ENCODE measurements at regions not wholly inside any gene's neighbourhood (a gene's known extent, or its start where the extent isn't known, plus 50 kb on each side); places are given as distances from the start of the nearest gene placed in this dataset.

DNA sequence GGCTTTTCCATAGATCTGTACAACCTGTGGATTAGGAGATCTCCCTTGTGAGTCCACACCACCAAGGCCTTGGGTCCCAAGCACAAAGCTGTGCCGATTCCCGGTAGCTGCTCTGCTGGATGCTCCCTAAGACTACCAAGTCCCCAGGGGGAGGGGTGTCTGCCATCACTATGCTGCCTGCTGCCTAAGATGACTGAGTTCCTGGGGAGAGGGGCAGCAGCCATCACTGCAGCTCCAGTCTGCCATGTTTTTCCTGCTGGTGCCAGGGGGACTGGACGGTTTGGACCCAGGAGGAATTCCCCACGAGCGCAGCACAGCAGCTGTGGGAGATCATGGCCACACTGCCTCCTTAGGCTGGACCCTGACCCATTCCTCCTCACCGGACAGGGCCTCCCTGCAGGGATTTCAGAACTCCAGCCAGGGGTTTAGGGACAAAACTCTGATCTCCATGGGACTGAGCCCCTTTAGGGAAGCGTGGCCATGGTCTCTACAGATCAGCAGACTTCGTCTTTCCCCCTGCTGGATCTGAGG is 1049.8 kb downstream of the SORCS1 start:
- Histone ChIP-seq H3K27ac (no peak overlapping the region), H3K9me3 (no peaks in the 10 kb centered on the region), H3K36me3 (no peaks in the 10 kb centered on the region), H3K4me3 (no peak overlapping the region), H3K4me1 (no peaks in the 10 kb centered on the region), H3K27me3 (no peaks in the 10 kb centered on the region)
- intact Hi-C loops (cut with DNase I; ENCODE audit: low total_unique reads): no loop called here
- no peak for DNase-seq
- TF ChIP-seq, protein P1, sequence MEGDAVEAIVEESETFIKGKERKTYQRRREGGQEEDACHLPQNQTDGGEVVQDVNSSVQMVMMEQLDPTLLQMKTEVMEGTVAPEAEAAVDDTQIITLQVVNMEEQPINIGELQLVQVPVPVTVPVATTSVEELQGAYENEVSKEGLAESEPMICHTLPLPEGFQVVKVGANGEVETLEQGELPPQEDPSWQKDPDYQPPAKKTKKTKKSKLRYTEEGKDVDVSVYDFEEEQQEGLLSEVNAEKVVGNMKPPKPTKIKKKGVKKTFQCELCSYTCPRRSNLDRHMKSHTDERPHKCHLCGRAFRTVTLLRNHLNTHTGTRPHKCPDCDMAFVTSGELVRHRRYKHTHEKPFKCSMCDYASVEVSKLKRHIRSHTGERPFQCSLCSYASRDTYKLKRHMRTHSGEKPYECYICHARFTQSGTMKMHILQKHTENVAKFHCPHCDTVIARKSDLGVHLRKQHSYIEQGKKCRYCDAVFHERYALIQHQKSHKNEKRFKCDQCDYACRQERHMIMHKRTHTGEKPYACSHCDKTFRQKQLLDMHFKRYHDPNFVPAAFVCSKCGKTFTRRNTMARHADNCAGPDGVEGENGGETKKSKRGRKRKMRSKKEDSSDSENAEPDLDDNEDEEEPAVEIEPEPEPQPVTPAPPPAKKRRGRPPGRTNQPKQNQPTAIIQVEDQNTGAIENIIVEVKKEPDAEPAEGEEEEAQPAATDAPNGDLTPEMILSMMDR (IDR thresholded peaks at IDR 0.05): no peak

DNA sequence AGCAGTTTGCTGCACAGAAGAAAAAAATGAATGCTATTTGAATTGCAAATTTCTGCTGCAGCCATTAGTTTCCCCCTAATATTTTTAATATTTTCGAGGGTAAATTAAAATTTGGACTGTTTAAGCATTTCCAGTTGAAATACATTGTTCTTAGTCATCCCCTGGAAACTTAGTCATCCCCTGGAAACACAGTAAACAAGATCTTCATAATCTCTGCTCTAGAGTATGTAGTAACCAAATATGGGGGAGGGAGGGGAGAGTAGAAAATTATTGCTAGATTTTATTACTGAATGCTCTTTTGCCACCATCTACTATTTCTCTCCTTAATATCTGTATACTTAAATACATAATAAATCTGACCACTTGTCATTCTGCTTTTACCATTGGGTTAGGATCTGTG is 1053.3 kb downstream of the SORCS1 start:
- Histone ChIP-seq H3K27ac (no peak overlapping the region), H3K4me1 (no peaks in the 10 kb centered on the region), H3K27me3 (no peaks in the 10 kb centered on the region), H3K36me3 (no peaks in the 10 kb centered on the region), H3K9me3 (no peaks in the 10 kb centered on the region), H3K4me3 (no peak overlapping the region)
- TF ChIP-seq, protein P1 (IDR thresholded peaks at IDR 0.05): no peak
- intact Hi-C loops (cut with DNase I; ENCODE audit: low total_unique reads): no loop called here
- no peak for DNase-seq

DNA sequence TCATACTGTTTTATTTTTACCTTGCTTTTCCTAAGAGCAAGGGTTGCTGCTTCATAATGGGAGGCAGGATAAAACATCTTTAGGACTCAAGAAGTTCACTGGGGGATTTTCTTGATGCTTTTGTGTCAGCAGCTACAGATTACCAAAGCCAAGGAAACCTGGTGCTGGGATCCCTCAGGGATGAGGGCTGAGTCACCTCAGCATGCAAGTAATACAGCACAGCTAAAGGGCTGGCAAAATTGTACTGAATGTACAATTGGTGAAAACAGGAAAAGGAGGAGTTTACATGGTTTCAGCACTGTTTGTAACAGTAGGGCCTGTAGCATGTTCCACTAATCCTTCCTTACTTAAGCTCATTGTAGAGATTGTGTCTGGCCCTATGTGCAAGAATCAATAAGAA is 1056.8 kb downstream of the SORCS1 start:
- TF ChIP-seq, protein P1 (IDR thresholded peaks at IDR 0.05): no peak
- intact Hi-C loops (cut with DNase I; ENCODE audit: low total_unique reads): no loop called here
- H3K27ac ChIP-seq: no peak overlapping the region
- H3K4me1 ChIP-seq: no peaks in the 10 kb centered on the region
- no peaks in the 10 kb centered on the region for H3K27me3 ChIP-seq
- no peak for DNase-seq
- no peaks in the 10 kb centered on the region for H3K9me3 ChIP-seq
- H3K4me3 ChIP-seq: no peak overlapping the region
- H3K36me3 ChIP-seq: no peaks in the 10 kb centered on the region

- no peak overlapping the region for H3K27ac ChIP-seq
- intact Hi-C loops (cut with DNase I; ENCODE audit: low total_unique reads): no loop called here
- DNase-seq: no peak
- H3K27me3 ChIP-seq: no peaks in the 10 kb centered on the region
- TF ChIP-seq, protein P1 (IDR thresholded peaks at IDR 0.05): no peak
- H3K36me3 ChIP-seq: no peaks in the 10 kb centered on the region
- no peaks in the 10 kb centered on the region for H3K4me1 ChIP-seq
- no peak overlapping the region for H3K4me3 ChIP-seq
- no peaks in the 10 kb centered on the region for H3K9me3 ChIP-seq
These were observed 1058.4 kb downstream of the SORCS1 start for GRCh38 chr10:106106114-106106513.

DNA sequence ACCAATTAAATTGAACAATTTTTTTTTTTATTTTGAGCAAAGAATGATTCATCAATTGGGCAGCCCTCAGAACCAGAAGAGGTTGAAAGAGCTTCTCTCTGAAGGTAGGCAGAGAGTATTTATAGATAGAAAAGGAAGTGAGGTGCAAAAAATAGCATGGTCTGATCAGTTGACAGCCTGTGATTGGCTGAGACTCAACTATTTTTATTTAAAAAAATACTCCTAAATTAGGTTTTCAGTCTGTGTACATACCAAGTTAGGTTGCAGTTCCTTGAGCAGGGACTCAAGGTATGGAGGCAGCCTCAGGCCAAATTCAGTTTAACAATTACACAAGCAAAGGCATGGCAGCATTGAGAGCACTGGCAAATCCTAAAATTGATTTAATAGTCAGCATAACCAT is 1074.7 kb downstream of the SORCS1 start:
- TF ChIP-seq, protein P1 (IDR thresholded peaks at IDR 0.05): no peak
- no peaks in the 10 kb centered on the region for H3K9me3 ChIP-seq
- no peaks in the 10 kb centered on the region for H3K4me1 ChIP-seq
- no peak overlapping the region for H3K27ac ChIP-seq
- DNase-seq: no peak
- no peaks in the 10 kb centered on the region for H3K27me3 ChIP-seq
- H3K4me3 ChIP-seq: no peak overlapping the region
- H3K36me3 ChIP-seq: no peaks in the 10 kb centered on the region
- intact Hi-C loops (cut with DNase I; ENCODE audit: low total_unique reads): no loop called here

- intact Hi-C loops (cut with DNase I; ENCODE audit: low total_unique reads): no loop called here
- H3K9me3 ChIP-seq: no peaks in the 10 kb centered on the region
- H3K27ac ChIP-seq: no peak overlapping the region
- no peaks in the 10 kb centered on the region for H3K4me1 ChIP-seq
- H3K36me3 ChIP-seq: no peaks in the 10 kb centered on the region
- TF ChIP-seq, protein P1 (IDR thresholded peaks at IDR 0.05): no peak
- no peak overlapping the region for H3K4me3 ChIP-seq
- DNase-seq: no peak
- H3K27me3 ChIP-seq: no peaks in the 10 kb centered on the region
These were observed 1078.1 kb downstream of the SORCS1 start for GRCh38 chr10:106086391-106086790.

All from tibial artery (tissue), 4 donors.